Cardiac septum (tissue), 1 donor: ENCODE measurements at regions not wholly inside any gene's neighbourhood (a gene's known extent, or its start where the extent isn't known, plus 50 kb on each side); places are given as distances from the start of the nearest gene placed in this dataset. TPM values are rescaled to one million over a fixed set of nuclear protein-coding genes. Genes with fewer than 3 reads are reported as not detected.

Experiments used
- DNase-seq: peaks from one replicate; pipeline ENCODE4 v3.0.0-alpha.2; 2020; ENCODE audit warnings: low spot score
- intact Hi-C: fragments of 100-400 bp; cut with DNase I; formaldehyde crosslinking; loops from one replicate; pipeline ENCODE4 v1.14.0; 2022
- microRNA-seq: library from miRNA; unstranded; fragments of <30 nt; microRNA quantifications from one replicate; pipeline ENCODE4 v1.2.0, GENCODE V29; 2020
- donor health status: DM: no; HTN: no; CAD: no.

DNA sequence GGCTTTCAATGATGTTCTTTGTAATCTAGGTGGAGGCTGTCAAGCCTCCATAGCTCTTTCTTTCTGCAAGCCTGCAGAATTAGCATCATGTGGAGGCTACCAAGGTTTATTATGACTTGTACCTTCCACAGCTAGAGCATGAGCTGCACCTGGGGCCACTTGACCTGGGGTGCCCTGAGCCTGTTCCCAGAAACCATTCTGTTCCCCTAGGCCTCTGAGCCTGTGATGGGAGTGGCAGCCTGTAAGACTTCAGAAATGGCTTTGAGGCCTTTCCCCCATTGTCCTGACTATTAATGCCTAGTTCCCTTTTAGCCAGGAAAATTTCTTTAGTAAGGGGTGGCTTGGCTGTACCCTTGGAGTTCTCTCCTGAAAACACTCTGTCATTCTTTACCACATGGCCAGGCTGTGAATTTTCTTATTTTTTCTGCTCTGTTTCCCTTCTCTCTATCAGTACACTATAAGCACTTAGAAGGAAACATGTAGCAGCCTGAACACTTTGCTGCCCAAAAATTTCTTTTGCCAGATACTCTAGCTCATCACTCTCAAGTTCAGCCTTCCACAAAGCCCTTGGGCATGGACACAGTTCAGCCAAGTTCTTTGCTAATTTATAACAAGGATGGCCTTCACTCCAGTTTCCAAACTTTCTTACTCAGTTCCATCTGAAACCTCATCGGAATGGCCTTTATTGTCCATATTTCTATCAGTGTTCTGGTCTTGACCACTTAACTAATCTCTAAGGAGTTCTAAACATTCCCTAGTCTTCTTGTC, 61.4 kb upstream of the NR3C1 start:
- DNase-seq: no peak
- intact Hi-C loops: no loop called here

GRCh38 chr5:143462431-143462830, 58.9 kb upstream of the NR3C1 start:
- intact Hi-C loops: no loop called here
- no peak for DNase-seq

DNA sequence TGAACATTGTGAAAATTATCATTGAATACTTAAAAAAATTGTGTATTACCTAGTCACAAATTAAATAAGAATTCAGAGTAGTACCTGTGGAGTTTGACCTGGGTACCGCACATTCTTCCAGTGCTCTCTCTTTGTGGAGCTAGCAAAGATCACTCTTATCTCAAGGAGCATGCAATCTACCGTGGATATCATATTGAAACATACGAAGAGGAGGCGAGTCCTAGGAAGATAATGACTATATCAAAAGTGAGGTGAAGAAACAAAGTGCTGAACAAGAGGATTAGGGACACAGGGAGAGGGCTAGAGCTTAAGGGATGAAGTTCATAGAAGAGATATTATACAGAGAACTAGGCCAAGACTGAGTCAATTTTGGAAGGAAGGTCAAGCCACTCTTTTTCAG, 55.9 kb upstream of the NR3C1 start:
- DNase-seq: no peak
- intact Hi-C loops: no loop called here

- intact Hi-C loops: no loop called here
- no peak for DNase-seq
Measured at GRCh38 chr5:143456952-143457547, 53.6 kb upstream of the NR3C1 start.

DNA sequence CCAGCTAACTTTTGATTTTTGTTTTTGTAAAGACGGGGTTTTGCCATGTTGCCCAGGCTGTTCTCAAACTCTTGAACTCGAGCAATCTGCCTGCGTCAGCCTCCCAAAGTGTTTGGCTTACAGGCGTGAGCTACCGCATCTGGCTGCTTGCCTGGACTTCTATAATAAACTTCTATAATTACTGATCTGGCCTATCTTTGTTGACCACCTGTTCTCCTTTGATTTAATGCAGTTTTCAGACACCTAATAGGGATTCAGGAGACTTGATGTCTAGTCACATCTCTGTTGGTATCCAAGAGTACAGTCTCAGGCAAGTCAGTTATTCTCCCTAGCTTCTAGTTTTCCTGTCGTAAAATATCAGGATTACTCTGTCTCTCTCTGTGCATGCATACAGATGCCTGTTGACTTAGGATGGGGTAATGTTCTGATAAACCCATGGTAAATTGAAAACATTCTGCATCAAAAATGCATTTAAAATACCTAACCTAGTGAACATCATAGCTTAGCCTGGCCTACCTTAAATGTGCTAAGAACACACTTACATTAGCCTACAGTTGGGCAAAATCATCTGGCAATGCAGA, 51.5 kb upstream of the NR3C1 start:
- intact Hi-C loops: no loop called here
- DNase-seq: no peak

- intact Hi-C loops: no loop called here
- DNase-seq: no peak
Measured at GRCh38 chr5:143453720-143454119, 50.2 kb upstream of the NR3C1 start.

Small RNAs in the stretch of these regions (microRNA-seq; reads per million reads assigned to microRNA genes)
- gene MIR5197: not detected
